ENCODE measurements at regions not wholly inside any gene's neighbourhood (a gene's known extent, or its start where the extent isn't known, plus 50 kb on each side); places are given as distances from the start of the nearest gene placed in this dataset.

DNA sequence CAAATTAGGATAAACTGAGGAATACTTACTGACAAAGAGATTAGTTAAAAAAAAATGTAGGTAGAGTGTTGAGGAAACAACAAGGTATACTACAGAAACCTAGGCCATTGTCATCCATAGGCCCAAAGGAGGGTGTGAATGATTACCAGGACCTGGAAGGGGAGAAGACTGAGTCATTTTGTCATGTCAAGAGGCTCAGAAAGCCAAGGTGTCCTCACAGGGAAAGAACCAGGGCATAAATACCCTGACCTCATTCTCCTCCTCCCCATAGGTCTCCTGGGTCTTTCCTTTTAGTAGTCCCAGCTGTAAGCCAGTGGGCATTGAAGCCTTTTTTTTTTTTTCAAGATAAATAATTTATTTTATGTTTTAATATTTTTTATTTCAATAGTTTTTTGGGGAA is 582.1 kb upstream of the JAG1 start:
- DNase-seq (ENCODE audit: low read depth): no peak
- TF ChIP-seq, protein P1, sequence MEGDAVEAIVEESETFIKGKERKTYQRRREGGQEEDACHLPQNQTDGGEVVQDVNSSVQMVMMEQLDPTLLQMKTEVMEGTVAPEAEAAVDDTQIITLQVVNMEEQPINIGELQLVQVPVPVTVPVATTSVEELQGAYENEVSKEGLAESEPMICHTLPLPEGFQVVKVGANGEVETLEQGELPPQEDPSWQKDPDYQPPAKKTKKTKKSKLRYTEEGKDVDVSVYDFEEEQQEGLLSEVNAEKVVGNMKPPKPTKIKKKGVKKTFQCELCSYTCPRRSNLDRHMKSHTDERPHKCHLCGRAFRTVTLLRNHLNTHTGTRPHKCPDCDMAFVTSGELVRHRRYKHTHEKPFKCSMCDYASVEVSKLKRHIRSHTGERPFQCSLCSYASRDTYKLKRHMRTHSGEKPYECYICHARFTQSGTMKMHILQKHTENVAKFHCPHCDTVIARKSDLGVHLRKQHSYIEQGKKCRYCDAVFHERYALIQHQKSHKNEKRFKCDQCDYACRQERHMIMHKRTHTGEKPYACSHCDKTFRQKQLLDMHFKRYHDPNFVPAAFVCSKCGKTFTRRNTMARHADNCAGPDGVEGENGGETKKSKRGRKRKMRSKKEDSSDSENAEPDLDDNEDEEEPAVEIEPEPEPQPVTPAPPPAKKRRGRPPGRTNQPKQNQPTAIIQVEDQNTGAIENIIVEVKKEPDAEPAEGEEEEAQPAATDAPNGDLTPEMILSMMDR (conservative IDR thresholded peaks at IDR 0.05; ENCODE audit: low read depth, low read length): no peak
- no peak overlapping the region for H3K4me3 ChIP-seq (ENCODE audit: low read length)

DNA sequence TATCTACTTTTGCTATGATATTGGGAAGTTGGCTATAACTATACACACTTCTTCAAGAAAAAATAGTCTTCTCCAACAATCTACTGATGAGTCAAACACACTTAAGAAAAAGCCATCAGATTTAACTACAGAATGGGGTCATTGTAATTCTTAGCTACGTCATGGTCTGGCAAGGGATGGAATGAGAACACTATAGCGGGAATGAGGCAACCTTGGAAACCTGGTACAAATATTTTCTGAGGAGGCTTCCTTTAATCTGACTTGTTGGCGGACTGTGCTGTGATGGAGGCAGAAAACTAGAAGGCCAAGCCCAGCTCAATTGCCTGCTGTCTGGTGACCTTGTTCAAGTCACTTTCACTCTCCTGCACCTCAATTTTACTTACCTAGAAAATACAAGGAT is 586.8 kb upstream of the JAG1 start:
- TF ChIP-seq, protein P1 (conservative IDR thresholded peaks at IDR 0.05; ENCODE audit: low read depth, low read length): no peak

DNA sequence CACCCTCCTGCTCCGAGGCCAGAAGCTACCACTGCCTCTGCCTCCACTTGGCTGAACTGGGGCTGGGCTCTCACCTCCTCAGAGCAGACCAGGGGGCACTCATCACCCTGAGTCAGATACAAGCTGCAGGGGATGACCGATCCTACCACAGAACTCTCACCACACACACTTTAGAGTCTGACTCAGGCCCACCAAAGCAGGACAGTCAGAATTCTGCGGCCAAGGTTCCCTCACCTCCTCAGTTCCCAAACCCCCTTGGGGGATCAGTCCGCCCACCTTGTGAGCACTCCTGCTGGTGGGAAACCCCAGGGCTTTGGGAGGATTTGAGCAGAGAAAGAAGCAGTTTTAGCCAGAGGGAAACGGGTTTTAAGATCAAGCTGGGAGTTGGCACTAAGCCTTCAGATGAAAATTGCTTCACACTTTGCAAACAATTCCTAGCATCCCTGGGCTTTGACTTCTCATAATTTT is 587.8 kb upstream of the JAG1 start:
- no peak overlapping the region for H3K4me3 ChIP-seq (ENCODE audit: low read length)
- DNase-seq (ENCODE audit: low read depth): no peak
- TF ChIP-seq, protein P1 (conservative IDR thresholded peaks at IDR 0.05; ENCODE audit: low read depth, low read length): no peak

More for the DNA sequence above, 586.8 kb upstream of the JAG1 start:
- no peak overlapping the region for H3K4me3 ChIP-seq (ENCODE audit: low read length)
- no peak for DNase-seq (ENCODE audit: low read depth)

DNA sequence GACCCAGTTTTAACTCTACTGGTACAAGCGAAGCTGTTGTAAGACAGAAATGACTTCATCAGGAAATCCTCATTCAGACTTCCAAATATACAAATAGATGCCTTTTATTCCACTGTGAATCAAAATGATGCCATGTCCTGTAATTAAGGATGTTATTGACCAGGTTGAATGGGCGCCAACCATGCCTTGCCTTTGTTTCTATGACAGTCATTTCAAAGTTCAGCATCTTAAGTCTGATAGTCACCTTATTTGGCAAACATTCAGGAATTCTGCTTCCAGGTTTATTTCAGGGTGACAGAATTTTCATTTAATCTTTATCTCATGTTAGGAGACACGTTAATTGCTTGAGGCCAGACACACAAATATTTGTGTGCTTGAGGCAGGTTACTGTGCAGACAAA is 592.8 kb upstream of the JAG1 start:
- DNase-seq (ENCODE audit: low read depth): no peak
- no peak overlapping the region for H3K4me3 ChIP-seq (ENCODE audit: low read length)
- TF ChIP-seq, protein P1 (conservative IDR thresholded peaks at IDR 0.05; ENCODE audit: low read depth, low read length): no peak

DNA sequence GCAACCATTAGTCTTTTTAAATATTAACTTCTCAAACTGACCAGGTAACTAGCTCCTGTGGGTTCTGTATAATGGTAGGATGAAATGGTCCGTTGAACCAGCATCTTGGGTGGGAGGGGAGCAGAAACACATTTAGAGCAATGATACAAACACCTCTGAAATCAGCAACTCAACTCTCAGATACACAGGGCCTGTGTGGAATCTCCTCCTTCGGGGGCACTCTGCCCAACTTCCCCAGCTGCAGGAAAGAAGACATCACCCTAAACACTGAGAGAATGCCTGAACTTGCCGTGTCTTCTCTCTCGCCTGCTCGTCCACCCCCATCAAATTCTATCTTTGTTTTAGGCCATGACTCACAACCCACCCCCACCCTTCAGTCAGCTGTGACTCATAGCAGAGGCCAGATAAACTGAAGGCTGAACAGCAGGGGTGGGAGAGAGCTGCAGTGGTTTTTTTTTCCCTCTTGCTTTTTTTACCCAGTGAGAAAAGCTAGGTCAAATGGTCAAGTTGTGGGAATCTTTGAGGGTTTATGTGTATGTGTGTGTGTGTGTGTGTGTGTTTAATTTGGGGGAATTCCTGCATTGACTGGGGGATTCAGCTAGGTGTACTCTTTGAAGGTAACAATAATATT is 593.4 kb upstream of the JAG1 start:
- H3K4me3 ChIP-seq (ENCODE audit: low read length): no peak overlapping the region
- TF ChIP-seq, protein P1 (conservative IDR thresholded peaks at IDR 0.05; ENCODE audit: low read depth, low read length): peak; percentile 25
- peak; percentile 87 for DNase-seq (ENCODE audit: low read depth)

DNA sequence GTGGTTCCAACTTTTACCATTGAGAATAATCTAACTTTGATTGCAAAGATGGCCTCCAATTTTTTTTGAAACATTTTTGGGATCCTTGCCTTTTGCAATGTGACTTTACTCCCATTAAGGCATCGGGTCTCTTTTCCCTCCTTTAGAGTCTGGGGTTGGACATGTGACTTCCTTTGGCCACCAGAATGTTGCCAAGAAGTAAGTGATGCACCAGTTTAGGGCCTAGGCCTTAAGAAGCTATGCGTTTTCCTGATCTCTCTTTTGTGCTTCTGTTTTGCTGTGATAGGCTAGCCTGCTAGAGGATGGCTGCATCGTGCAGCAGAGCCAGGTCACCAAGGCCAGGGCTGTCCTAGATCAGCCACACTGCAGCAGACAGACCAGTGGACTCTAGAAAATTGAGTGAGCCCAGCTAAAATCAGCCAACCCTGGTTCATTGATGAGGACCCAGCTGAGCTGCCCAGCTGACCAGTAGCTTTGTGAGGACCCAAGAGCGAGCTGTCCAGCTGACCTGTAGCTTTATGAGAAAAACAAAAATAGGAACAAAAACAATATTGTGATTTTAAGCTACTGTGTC is 594.0 kb upstream of the JAG1 start:
- no peak overlapping the region for H3K4me3 ChIP-seq (ENCODE audit: low read length)
- TF ChIP-seq, protein P1 (conservative IDR thresholded peaks at IDR 0.05; ENCODE audit: low read depth, low read length): no peak
- no peak for DNase-seq (ENCODE audit: low read depth)

DNA sequence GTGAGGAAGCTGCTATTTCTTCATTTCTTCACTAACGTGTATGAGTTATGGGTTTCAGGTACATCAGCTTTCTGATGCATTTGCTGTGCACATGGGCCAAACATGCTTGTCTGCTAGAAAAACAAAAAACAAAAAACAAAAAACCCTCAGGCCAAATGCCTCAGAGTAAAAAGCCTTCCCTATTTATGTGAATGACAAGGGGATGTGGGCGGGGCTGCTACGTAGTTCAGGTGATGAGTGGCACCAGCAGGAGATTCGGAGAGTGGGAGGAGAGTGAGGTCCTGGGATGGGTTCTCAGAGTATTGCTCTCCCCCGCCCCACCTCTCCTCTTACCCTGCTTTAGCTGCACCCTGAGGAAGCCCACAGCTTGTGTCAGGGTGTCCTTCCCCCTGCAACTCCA is 596.8 kb upstream of the JAG1 start:
- TF ChIP-seq, protein P1 (conservative IDR thresholded peaks at IDR 0.05; ENCODE audit: low read depth, low read length): no peak

More for the DNA sequence above, 596.8 kb upstream of the JAG1 start:
- no peak overlapping the region for H3K4me3 ChIP-seq (ENCODE audit: low read length)
- no peak for DNase-seq (ENCODE audit: low read depth)
